Endodermal cell (in vitro differentiated cells): ENCODE measurements at regions not wholly inside any gene's neighbourhood (a gene's known extent, or its start where the extent isn't known, plus 50 kb on each side); places are given as distances from the start of the nearest gene placed in this dataset.

Experiments
- DNase-seq: peaks from one replicate; pipeline ENCODE4 v3.0.0-alpha.2; 2017
- H3K27ac ChIP-seq: 2 replicates; pipeline ENCODE4 v1.5.1; 2013; ENCODE audit warnings: mild to moderate bottlenecking, low read depth, low read length, moderate library complexity
- H3K27me3 ChIP-seq: 2 replicates; pipeline ENCODE4 v1.6.1; 2013; ENCODE audit warnings: mild to moderate bottlenecking, low read length, moderate library complexity; ENCODE audit not compliant: insufficient read depth, control insufficient read depth, poor library complexity, severe bottlenecking
- H3K36me3 ChIP-seq: 2 replicates; pipeline ENCODE4 v1.7.0; 2013; ENCODE audit warnings: mild to moderate bottlenecking, low read length, moderate library complexity; ENCODE audit not compliant: control insufficient read depth, insufficient read depth
- H3K4me1 ChIP-seq: one replicate; pipeline ENCODE4 v1.7.0; 2013; ENCODE audit warnings: low read length; ENCODE audit not compliant: control insufficient read depth, insufficient read depth
- H3K4me3 ChIP-seq: 2 replicates; pipeline ENCODE4 v1.5.1; 2013; ENCODE audit warnings: mild to moderate bottlenecking, low read length, moderate library complexity
- H3K9ac ChIP-seq: 2 replicates; pipeline ENCODE4 v1.6.1; 2013; ENCODE audit warnings: mild to moderate bottlenecking, low read length, moderate library complexity; ENCODE audit not compliant: poor library complexity, severe bottlenecking; ENCODE audit errors: extremely low read depth
- H3K9me3 ChIP-seq: 2 replicates; pipeline ENCODE4 v1.6.1; 2013; ENCODE audit warnings: mild to moderate bottlenecking, low read length, moderate library complexity; ENCODE audit not compliant: control insufficient read depth
- H3K27ac Mint-ChIP-seq: 2 replicates; pipeline ENCODE4 v1.8.0; 2020; ENCODE audit warnings: mixed read lengths
- H3K27me3 Mint-ChIP-seq: 2 replicates; pipeline ENCODE4 v1.8.0; 2021; ENCODE audit warnings: mild to moderate bottlenecking, mixed read lengths; ENCODE audit not compliant: insufficient read depth
- H3K36me3 Mint-ChIP-seq: 2 replicates; pipeline ENCODE4 v1.8.0; 2020; ENCODE audit warnings: low read depth, mixed read lengths
- H3K4me1 Mint-ChIP-seq: 2 replicates; pipeline ENCODE4 v1.8.0; 2020; ENCODE audit warnings: mixed read lengths
- H3K4me3 Mint-ChIP-seq: 2 replicates; pipeline ENCODE4 v1.8.0; 2020; ENCODE audit warnings: mild to moderate bottlenecking, moderate library complexity, mixed read lengths
- H3K9me3 Mint-ChIP-seq: 2 replicates; pipeline ENCODE4 v1.8.0; 2020; ENCODE audit warnings: mild to moderate bottlenecking, mixed read lengths
- WGBS, 2 experiments: methylation state at CpG; one replicate each; pipeline versions ENCODE4 v1.1.5 to v1.1.7; 2013; ENCODE audit warnings: missing lambda C conversion rate in 2 of 2, mixed read lengths in 1 of 2; ENCODE audit not compliant: insufficient coverage in 1 of 2, insufficient read length in 1 of 2; 5-methylcytosine and 5-hydroxymethylcytosine counted together
- TF ChIP-seq, protein P1 (sequence below): fragments of 200-600 bp; sonication (generic); conservative IDR thresholded peaks from 2 replicates; pipeline ENCODE4 v1.5.0; 2021; ENCODE audit warnings: antibody characterized with exemption, mild to moderate bottlenecking

DNA sequence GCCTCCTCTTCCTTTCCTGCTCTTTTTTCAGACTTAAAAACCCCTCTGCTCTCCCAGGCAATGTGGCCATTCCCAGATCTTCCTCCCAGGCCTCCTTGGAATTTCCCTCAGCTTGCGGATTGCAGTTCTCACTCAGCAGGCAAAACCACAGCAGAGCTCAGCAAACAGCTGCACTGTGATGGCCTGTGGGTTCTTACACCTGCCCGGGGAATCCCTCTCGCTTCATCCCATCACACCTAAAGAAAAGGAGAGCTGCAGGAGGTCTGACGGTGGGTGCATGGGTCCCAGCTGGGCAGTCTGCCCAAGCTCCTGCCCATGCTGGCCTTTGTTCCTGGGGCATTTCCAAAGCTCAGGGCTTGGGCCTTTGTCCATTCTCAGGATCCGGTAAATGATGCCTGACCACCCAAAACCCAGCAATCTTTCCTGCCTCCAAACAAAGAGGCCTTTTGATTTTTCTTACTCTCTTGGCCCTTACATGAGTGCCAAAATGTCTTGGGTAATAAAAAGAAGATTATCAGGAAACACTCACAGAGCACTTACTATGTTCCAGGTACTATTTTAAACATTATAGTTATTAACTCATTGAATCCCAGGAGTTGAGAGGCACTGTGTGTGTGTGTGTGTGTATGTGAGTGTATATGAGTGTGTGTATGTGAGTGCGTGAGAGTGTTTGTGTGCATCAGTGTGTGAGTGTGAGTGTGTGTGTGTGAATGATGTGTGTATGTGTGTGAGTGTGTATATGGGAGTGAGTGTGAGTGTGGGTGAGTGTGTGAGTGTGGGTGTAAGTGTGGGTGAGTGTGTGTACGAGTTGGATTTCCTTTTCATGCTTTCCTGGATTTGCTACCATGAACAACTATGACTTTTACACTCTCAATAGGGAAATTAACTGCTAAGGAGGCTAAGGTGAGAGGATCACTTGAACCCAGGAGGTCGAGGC lies 64.5 kb upstream of the PODXL start:
- Histone ChIP-seq H3K4me1 (peaks cover 51% of the 10 kb centered on the region), H3K27me3 (no peaks in the 10 kb centered on the region), H3K9me3 (no peaks in the 10 kb centered on the region), H3K9ac (peak overlapping the region; percentile 65), H3K36me3 (no peaks in the 10 kb centered on the region), H3K27ac (peak overlapping the region; percentile 42), H3K4me3 (peak overlapping the region; percentile 18)
- 45 to 82% methylated on average over 3 to 7 of the region's 8 CpGs for WGBS, 2 experiments
- H3K4me1 Mint-ChIP-seq, result peaks cover 82% of the 10 kb centered on the region
- H3K9me3 Mint-ChIP-seq, result no peaks in the 10 kb centered on the region
- peak overlapping the region; percentile 88 for H3K27ac Mint-ChIP-seq
- H3K36me3 Mint-ChIP-seq, result no peaks in the 10 kb centered on the region
- TF ChIP-seq, protein P1, sequence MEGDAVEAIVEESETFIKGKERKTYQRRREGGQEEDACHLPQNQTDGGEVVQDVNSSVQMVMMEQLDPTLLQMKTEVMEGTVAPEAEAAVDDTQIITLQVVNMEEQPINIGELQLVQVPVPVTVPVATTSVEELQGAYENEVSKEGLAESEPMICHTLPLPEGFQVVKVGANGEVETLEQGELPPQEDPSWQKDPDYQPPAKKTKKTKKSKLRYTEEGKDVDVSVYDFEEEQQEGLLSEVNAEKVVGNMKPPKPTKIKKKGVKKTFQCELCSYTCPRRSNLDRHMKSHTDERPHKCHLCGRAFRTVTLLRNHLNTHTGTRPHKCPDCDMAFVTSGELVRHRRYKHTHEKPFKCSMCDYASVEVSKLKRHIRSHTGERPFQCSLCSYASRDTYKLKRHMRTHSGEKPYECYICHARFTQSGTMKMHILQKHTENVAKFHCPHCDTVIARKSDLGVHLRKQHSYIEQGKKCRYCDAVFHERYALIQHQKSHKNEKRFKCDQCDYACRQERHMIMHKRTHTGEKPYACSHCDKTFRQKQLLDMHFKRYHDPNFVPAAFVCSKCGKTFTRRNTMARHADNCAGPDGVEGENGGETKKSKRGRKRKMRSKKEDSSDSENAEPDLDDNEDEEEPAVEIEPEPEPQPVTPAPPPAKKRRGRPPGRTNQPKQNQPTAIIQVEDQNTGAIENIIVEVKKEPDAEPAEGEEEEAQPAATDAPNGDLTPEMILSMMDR, result no peak
- DNase-seq, result peak; percentile 91
- H3K4me3 Mint-ChIP-seq, result peak overlapping the region; percentile 7
- H3K27me3 Mint-ChIP-seq, result peaks cover 6% of the 10 kb centered on the region

- Histone ChIP-seq H3K9me3 (no peaks in the 10 kb centered on the region), H3K9ac (peak overlapping the region; percentile 65), H3K4me1 (peaks cover 41% of the 10 kb centered on the region), H3K4me3 (peak overlapping the region; percentile 62), H3K27me3 (no peaks in the 10 kb centered on the region), H3K27ac (peak overlapping the region; percentile 58), H3K36me3 (no peaks in the 10 kb centered on the region)
- H3K27ac Mint-ChIP-seq, result peak overlapping the region; percentile 88
- peak; percentile 74 for DNase-seq
- H3K4me1 Mint-ChIP-seq, result peaks cover 79% of the 10 kb centered on the region
- H3K9me3 Mint-ChIP-seq, result no peaks in the 10 kb centered on the region
- H3K27me3 Mint-ChIP-seq, result peaks cover 6% of the 10 kb centered on the region
- 52 to 75% methylated on average over 5 to 10 of the region's 10 CpGs for WGBS, 2 experiments
- no peaks in the 10 kb centered on the region for H3K36me3 Mint-ChIP-seq
- TF ChIP-seq, protein P1, result no peak
- no peak overlapping the region for H3K4me3 Mint-ChIP-seq
Measured at GRCh38 chr7:131619336-131620305, 63.2 kb upstream of the PODXL start.

GRCh38 chr7:131618391-131618790 lies 62.0 kb upstream of the PODXL start:
- H3K4me1 Mint-ChIP-seq, result peaks cover 71% of the 10 kb centered on the region
- no peaks in the 10 kb centered on the region for H3K36me3 Mint-ChIP-seq
- no peak overlapping the region for H3K4me3 ChIP-seq
- DNase-seq, result no peak
- H3K27me3 ChIP-seq, result no peaks in the 10 kb centered on the region
- H3K27me3 Mint-ChIP-seq, result peaks cover 6% of the 10 kb centered on the region
- no peaks in the 10 kb centered on the region for H3K9me3 Mint-ChIP-seq
- H3K27ac ChIP-seq, result no peak overlapping the region
- H3K36me3 ChIP-seq, result no peaks in the 10 kb centered on the region
- H3K9me3 ChIP-seq, result no peaks in the 10 kb centered on the region
- H3K27ac Mint-ChIP-seq, result peak overlapping the region; percentile 4
- peaks cover 33% of the 10 kb centered on the region for H3K4me1 ChIP-seq
- H3K4me3 Mint-ChIP-seq, result no peak overlapping the region
- no peak overlapping the region for H3K9ac ChIP-seq
- WGBS, 2 experiments, result 76 to 81% methylated on average over 5 of the region's 5 CpGs
- TF ChIP-seq, protein P1, result no peak
